ENCODE measurements at regions not wholly inside any gene's neighbourhood (a gene's known extent, or its start where the extent isn't known, plus 50 kb on each side); places are given as distances from the start of the nearest gene placed in this dataset.

- TF ChIP-seq CTCF (IDR thresholded peaks at IDR 0.05; ENCODE audit: insufficient read depth, low read length, poor library complexity, severe bottlenecking): no peak
- no peak for DNase-seq (ENCODE audit: low read depth)
- H3K4me3 ChIP-seq (ENCODE audit: low read depth, low read length): no peak overlapping the region
- no peaks in the 10 kb centered on the region for H3K27me3 ChIP-seq (ENCODE audit: control insufficient read depth, insufficient read depth, low read length)
- no peaks in the 10 kb centered on the region for H3K36me3 ChIP-seq (ENCODE audit: control insufficient read depth, insufficient read depth, low read length)
Observed at GRCh38 chr21:16169779-16170178, 440.0 kb downstream of the USP25 start.

- no peaks in the 10 kb centered on the region for H3K36me3 ChIP-seq (ENCODE audit: control insufficient read depth, insufficient read depth, low read length)
- no peaks in the 10 kb centered on the region for H3K27me3 ChIP-seq (ENCODE audit: control insufficient read depth, insufficient read depth, low read length)
- no peak for DNase-seq (ENCODE audit: low read depth)
- TF ChIP-seq CTCF (IDR thresholded peaks at IDR 0.05; ENCODE audit: insufficient read depth, low read length, poor library complexity, severe bottlenecking): no peak
- no peak overlapping the region for H3K4me3 ChIP-seq (ENCODE audit: low read depth, low read length)
Observed at GRCh38 chr21:16176570-16176969, 446.8 kb downstream of the USP25 start.

GRCh38 chr21:16177532-16177931, 447.8 kb downstream of the USP25 start:
- no peak overlapping the region for H3K4me3 ChIP-seq (ENCODE audit: low read depth, low read length)
- no peaks in the 10 kb centered on the region for H3K36me3 ChIP-seq (ENCODE audit: control insufficient read depth, insufficient read depth, low read length)
- no peak for DNase-seq (ENCODE audit: low read depth)
- H3K27me3 ChIP-seq (ENCODE audit: control insufficient read depth, insufficient read depth, low read length): no peaks in the 10 kb centered on the region
- no peak for TF ChIP-seq CTCF (IDR thresholded peaks at IDR 0.05; ENCODE audit: insufficient read depth, low read length, poor library complexity, severe bottlenecking)

GRCh38 chr21:16179773-16180172, 450.0 kb downstream of the USP25 start:
- DNase-seq (ENCODE audit: low read depth): no peak
- Histone ChIP-seq H3K27me3 (ENCODE audit: control insufficient read depth, insufficient read depth, low read length) (no peaks in the 10 kb centered on the region), H3K4me3 (ENCODE audit: low read depth, low read length) (no peak overlapping the region), H3K36me3 (ENCODE audit: control insufficient read depth, insufficient read depth, low read length) (no peaks in the 10 kb centered on the region)
- no peak for TF ChIP-seq CTCF (IDR thresholded peaks at IDR 0.05; ENCODE audit: insufficient read depth, low read length, poor library complexity, severe bottlenecking)

- no peak for TF ChIP-seq CTCF (IDR thresholded peaks at IDR 0.05; ENCODE audit: insufficient read depth, low read length, poor library complexity, severe bottlenecking)
- Histone ChIP-seq H3K36me3 (ENCODE audit: control insufficient read depth, insufficient read depth, low read length) (no peaks in the 10 kb centered on the region), H3K4me3 (ENCODE audit: low read depth, low read length) (no peak overlapping the region), H3K27me3 (ENCODE audit: control insufficient read depth, insufficient read depth, low read length) (no peaks in the 10 kb centered on the region)
- no peak for DNase-seq (ENCODE audit: low read depth)
Observed at GRCh38 chr21:16180614-16181013, 450.8 kb downstream of the USP25 start.

- Histone ChIP-seq H3K27me3 (ENCODE audit: control insufficient read depth, insufficient read depth, low read length) (no peaks in the 10 kb centered on the region), H3K36me3 (ENCODE audit: control insufficient read depth, insufficient read depth, low read length) (no peaks in the 10 kb centered on the region), H3K4me3 (ENCODE audit: low read depth, low read length) (no peak overlapping the region)
- DNase-seq (ENCODE audit: low read depth): no peak
- TF ChIP-seq CTCF (IDR thresholded peaks at IDR 0.05; ENCODE audit: insufficient read depth, low read length, poor library complexity, severe bottlenecking): no peak
Observed at GRCh38 chr21:16181018-16181417, 451.2 kb downstream of the USP25 start.
